ENCODE measurements at regions not wholly inside any gene's neighbourhood (a gene's known extent, or its start where the extent isn't known, plus 50 kb on each side); places are given as distances from the start of the nearest gene placed in this dataset.

- TF ChIP-seq CHD7 (IDR thresholded peaks at IDR 0.05; ENCODE audit: insufficient replicate concordance, low read length) (no peak), CTCF (IDR thresholded peaks at IDR 0.05; ENCODE audit: control extremely low read depth in 1 of 3, insufficient read depth in 1 of 3, low read depth in 1 of 3, low read length in 3 of 3) (no peak), RNF2 (IDR thresholded peaks at IDR 0.05; ENCODE audit: borderline replicate concordance, low read depth, low read length, missing control alignments, poor library complexity, severe bottlenecking) (no peak), E2F6 (IDR thresholded peaks at IDR 0.05) (no peak), POLR2A (IDR thresholded peaks at IDR 0.05; ENCODE audit: control extremely low read depth in 1 of 2, low read depth in 2 of 2, low read length in 2 of 2) (no peak), HDAC2 (IDR thresholded peaks at IDR 0.05; ENCODE audit: borderline replicate concordance in 1 of 2, low read depth in 2 of 2, low read length in 2 of 2) (peak in 1 of 2 experiments; percentile 87; a peak in 1 of 4 replicates)
Measured at GRCh38 chr20:60104993-60105803, 147.0 kb downstream of the CDH26 start (continued).

Data from H1 (cell line).